Ovary (tissue), 7 donors: ENCODE measurements at regions not wholly inside any gene's neighbourhood (a gene's known extent, or its start where the extent isn't known, plus 50 kb on each side); places are given as distances from the start of the nearest gene placed in this dataset.

Experiments used
- DNase-seq, 5 donors: peaks; one replicate each; pipeline ENCODE4 v3.0.0-alpha.2; 2019 to 2020
- H3K27ac ChIP-seq, 2 donors: fragments of 200-600 bp; one replicate each; pipeline versions ENCODE4 v1.5.1 to v1.8.0; 2019 to 2022
- H3K27me3 ChIP-seq: fragments of 200-600 bp; one replicate; pipeline ENCODE4 v1.8.0; 2022
- H3K36me3 ChIP-seq: fragments of 200-600 bp; sonication (generic); one replicate; pipeline ENCODE4 v1.5.1; 2019
- H3K4me1 ChIP-seq: one replicate; pipeline ENCODE4 v1.8.1; 2013; ENCODE audit warnings: mild to moderate bottlenecking, moderate library complexity; ENCODE audit not compliant: insufficient read depth
- H3K4me3 ChIP-seq: fragments of 200-600 bp; sonication (generic); one replicate; pipeline ENCODE4 v1.5.1; 2017
- H3K9me3 ChIP-seq, 2 donors: fragments of 200-600 bp in 1 of 2; sonication (generic) in 1 of 2; one replicate each; pipeline versions ENCODE4 v1.5.1 to v1.8.1; 2013 to 2019; ENCODE audit warnings: mild to moderate bottlenecking in 1 of 2, moderate library complexity in 1 of 2
- EP300 ChIP-seq: sonication (generic); formaldehyde crosslinking; IDR thresholded peaks from one replicate; pipeline ENCODE4 v1.6.1; 2017; ENCODE audit warnings: antibody characterized with exemption
- POLR2A ChIP-seq: fragments of 450-650 bp; IDR thresholded peaks from one replicate; pipeline ENCODE4 v1.6.1; 2017; ENCODE audit warnings: antibody characterized with exemption, mild to moderate bottlenecking, moderate library complexity
- WGBS, 3 donors: extraction: QIAGEN DNeasy Blood & Tissue Kit in 1 of 3; methylation state at CpG; one replicate each; pipeline versions ENCODE4 v1.1.5 to v1.1.7; 2013 to 2017; 5-methylcytosine and 5-hydroxymethylcytosine counted together
- intact Hi-C, 4 donors: fragments of 100-400 bp; cut with DNase I; formaldehyde crosslinking; loops; one replicate each; pipeline versions ENCODE4 v1.11.0 to v1.15.1; 2022 to 2023
- TF ChIP-seq, protein P1 (sequence below), 3 donors: fragments of 450-650 bp in 2 of 3; fragments of 200-600 bp in 1 of 3; IDR thresholded peaks; one replicate each; pipeline versions ENCODE4 v1.5.1 to v1.8.0; 2016 to 2022; ENCODE audit warnings: antibody characterized with exemption in 3 of 3, mild to moderate bottlenecking in 1 of 3
- donor health status: DM: no; HTN: no; CAD: no; lungs with moderate emphysema.
- donor health status: DM: no; HTN: no; CAD: no.
- donor health status: Bipolar disorder and iron deficiency.
- donor health status: DM: no; HTN: no; CAD: no.
- donor health status: DM: yes; HTN: yes; CAD: no.

GRCh38 chr2:156704617-156705016, 268.4 kb downstream of the GPD2 start:
- Histone ChIP-seq H3K27me3 (no peaks in the 10 kb centered on the region), H3K27ac (peak overlapping the region in 1 of 2 donors; percentile 16), H3K4me3 (no peak overlapping the region), H3K4me1 (peaks cover 4% of the 10 kb centered on the region), H3K36me3 (no peaks in the 10 kb centered on the region), H3K9me3 (no peaks in the 10 kb centered on the region)
- intact Hi-C loops = no loop called here
- peak in 2 of 5 donors; percentile 16 to 45 for DNase-seq
- WGBS, 3 donors = 37 to 44% (median 44%) methylated on average over 3 of the region's 3 CpGs
- TF ChIP-seq, protein P1, sequence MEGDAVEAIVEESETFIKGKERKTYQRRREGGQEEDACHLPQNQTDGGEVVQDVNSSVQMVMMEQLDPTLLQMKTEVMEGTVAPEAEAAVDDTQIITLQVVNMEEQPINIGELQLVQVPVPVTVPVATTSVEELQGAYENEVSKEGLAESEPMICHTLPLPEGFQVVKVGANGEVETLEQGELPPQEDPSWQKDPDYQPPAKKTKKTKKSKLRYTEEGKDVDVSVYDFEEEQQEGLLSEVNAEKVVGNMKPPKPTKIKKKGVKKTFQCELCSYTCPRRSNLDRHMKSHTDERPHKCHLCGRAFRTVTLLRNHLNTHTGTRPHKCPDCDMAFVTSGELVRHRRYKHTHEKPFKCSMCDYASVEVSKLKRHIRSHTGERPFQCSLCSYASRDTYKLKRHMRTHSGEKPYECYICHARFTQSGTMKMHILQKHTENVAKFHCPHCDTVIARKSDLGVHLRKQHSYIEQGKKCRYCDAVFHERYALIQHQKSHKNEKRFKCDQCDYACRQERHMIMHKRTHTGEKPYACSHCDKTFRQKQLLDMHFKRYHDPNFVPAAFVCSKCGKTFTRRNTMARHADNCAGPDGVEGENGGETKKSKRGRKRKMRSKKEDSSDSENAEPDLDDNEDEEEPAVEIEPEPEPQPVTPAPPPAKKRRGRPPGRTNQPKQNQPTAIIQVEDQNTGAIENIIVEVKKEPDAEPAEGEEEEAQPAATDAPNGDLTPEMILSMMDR (IDR thresholded peaks at IDR 0.05) = no peak
- no peak for TF ChIP-seq EP300
- no peak for TF ChIP-seq POLR2A

- H3K9me3 ChIP-seq = no peaks in the 10 kb centered on the region
- no peak overlapping the region for H3K27ac ChIP-seq
- 77 to 79% (median 77%) methylated on average over 2 of the region's 2 CpGs for WGBS, 3 donors
- intact Hi-C loops = no loop called here
- no peak for TF ChIP-seq EP300
- H3K4me3 ChIP-seq = no peak overlapping the region
- H3K27me3 ChIP-seq = no peaks in the 10 kb centered on the region
- H3K4me1 ChIP-seq = peaks cover 4% of the 10 kb centered on the region
- no peak for DNase-seq
- no peaks in the 10 kb centered on the region for H3K36me3 ChIP-seq
These were observed 270.4 kb downstream of the GPD2 start for GRCh38 chr2:156706576-156706975.

- 89 to 96% (median 96%) methylated on average over 2 of the region's 2 CpGs for WGBS, 3 donors
- peaks cover 4% of the 10 kb centered on the region for H3K4me1 ChIP-seq
- TF ChIP-seq, protein P1 (IDR thresholded peaks at IDR 0.05) = no peak
- TF ChIP-seq EP300 = no peak
- no peak for TF ChIP-seq POLR2A
- H3K27ac ChIP-seq = no peak overlapping the region
- H3K4me3 ChIP-seq = no peak overlapping the region
- H3K36me3 ChIP-seq = no peaks in the 10 kb centered on the region
- no peak for DNase-seq
- no peaks in the 10 kb centered on the region for H3K9me3 ChIP-seq
- intact Hi-C loops = no loop called here
- H3K27me3 ChIP-seq = no peaks in the 10 kb centered on the region
These were observed 271.9 kb downstream of the GPD2 start for GRCh38 chr2:156708051-156708450.

DNA sequence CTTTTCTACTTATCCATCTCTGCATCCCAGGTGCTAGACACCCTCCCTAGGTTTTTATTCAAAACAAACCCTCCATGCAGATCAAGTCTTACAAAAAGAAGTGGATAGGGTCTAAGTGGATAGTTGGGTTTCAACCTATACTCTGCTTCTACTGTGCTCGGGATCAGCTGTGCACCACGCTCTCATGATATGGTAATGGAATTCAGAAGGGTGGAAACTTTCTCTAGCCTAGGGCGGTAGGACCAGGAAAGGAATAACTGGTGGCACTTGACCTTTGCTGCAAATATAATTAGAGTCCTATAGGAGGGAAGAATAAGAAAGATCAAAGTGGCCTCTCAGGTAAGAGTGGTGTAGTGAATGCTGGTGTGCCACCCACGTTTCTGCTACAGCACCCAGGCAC, 272.9 kb downstream of the GPD2 start:
- no peaks in the 10 kb centered on the region for H3K27me3 ChIP-seq
- WGBS, 3 donors = 91 to 97% (median 96%) methylated on average over 4 of the region's 4 CpGs
- intact Hi-C loops = no loop called here
- H3K27ac ChIP-seq = no peak overlapping the region
- H3K4me1 ChIP-seq = peaks cover 4% of the 10 kb centered on the region
- DNase-seq = no peak
- no peaks in the 10 kb centered on the region for H3K9me3 ChIP-seq
- H3K36me3 ChIP-seq = no peaks in the 10 kb centered on the region
- H3K4me3 ChIP-seq = no peak overlapping the region
- TF ChIP-seq EP300 = no peak
- TF ChIP-seq, protein P1 (IDR thresholded peaks at IDR 0.05) = no peak
- no peak for TF ChIP-seq POLR2A

- Histone ChIP-seq H3K27me3 (no peaks in the 10 kb centered on the region), H3K4me3 (no peak overlapping the region), H3K9me3 (no peaks in the 10 kb centered on the region), H3K4me1 (no peaks in the 10 kb centered on the region), H3K27ac (no peak overlapping the region), H3K36me3 (no peaks in the 10 kb centered on the region)
- 60 to 75% (median 72%) methylated on average over 3 of the region's 3 CpGs for WGBS, 3 donors
- no peak for DNase-seq
- intact Hi-C loops = no loop called here
- TF ChIP-seq, protein P1 (IDR thresholded peaks at IDR 0.05) = no peak
- TF ChIP-seq POLR2A (no peak), EP300 (no peak)
These were observed 282.9 kb downstream of the GPD2 start for GRCh38 chr2:156719036-156719435.
